Middle frontal gyrus (tissue), 1 donor: ENCODE measurements at regions not wholly inside any gene's neighbourhood (a gene's known extent, or its start where the extent isn't known, plus 50 kb on each side); places are given as distances from the start of the nearest gene placed in this dataset.

ENCODE experiments used
- DNase-seq: peaks from one replicate; pipeline ENCODE4 v3.0.0-alpha.2; 2015; ENCODE audit warnings: low spot score; ENCODE audit errors: extremely low spot score

DNA sequence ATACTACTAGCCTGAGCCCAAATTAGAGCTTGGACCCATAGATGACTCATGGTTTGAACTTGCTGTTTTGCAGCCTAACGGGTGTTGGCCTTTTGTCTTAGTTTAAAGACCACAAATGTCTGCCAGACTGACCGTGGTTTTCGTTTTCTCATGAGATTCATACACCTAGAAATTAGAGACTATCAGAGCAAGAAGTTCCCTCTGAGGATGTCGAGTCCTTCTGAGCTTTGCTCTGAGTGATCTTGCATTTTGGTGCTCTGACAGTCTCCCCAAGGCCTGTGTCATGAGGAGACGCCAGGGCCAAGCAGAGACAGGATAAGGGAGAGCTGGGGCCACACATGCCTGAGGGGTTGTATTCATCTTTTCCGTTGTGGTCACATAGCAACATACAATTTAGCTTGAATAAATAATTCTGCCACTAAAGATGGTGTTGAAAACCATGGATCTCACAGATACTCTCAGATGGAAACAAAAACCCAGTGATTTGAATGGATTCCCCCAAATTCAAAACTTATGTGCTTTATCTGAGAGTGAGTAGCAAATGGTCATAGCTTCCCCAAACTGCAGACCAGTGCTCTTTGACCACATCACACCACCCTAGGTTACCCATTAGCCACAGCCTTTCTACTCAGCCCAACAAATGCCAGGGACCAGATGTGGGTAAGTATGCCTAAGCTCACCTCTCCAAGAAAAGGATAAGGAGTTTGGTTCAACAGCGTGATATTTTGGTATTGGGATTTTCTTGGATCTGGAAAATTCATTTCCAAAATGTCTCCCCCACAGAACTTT, 762.0 kb upstream of the IGFBP3 start:
- no peak for DNase-seq

GRCh38 chr7:46681865-46682503, 760.9 kb upstream of the IGFBP3 start:
- DNase-seq, result no peak

GRCh38 chr7:46680147-46680546, 759.1 kb upstream of the IGFBP3 start:
- DNase-seq, result no peak

GRCh38 chr7:46679671-46680070, 758.6 kb upstream of the IGFBP3 start:
- no peak for DNase-seq

- DNase-seq, result no peak
Observed at GRCh38 chr7:46678421-46678820, 757.3 kb upstream of the IGFBP3 start.

DNA sequence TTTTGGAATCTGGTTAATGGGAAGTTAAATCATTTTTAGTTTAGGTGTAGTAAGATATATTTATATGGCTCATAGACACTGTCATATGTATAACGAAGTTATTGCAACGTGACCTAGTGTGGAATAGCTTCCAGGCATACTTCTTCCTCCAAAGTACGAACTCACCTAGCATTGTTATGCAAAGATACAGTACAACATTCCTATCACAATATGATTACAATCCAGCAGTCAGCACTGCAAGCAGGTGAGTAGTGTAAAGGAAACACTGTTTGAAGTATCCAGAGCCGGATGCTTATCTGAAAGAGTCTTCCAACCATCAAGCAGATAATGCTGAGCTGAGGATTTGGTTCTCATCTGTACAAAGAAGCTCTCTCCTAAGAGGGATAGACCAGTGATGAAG, 754.4 kb upstream of the IGFBP3 start:
- no peak for DNase-seq

GRCh38 chr7:46672861-46673260, 751.8 kb upstream of the IGFBP3 start:
- no peak for DNase-seq

- no peak for DNase-seq
Observed at GRCh38 chr7:46671108-46671769, 750.2 kb upstream of the IGFBP3 start.

DNA sequence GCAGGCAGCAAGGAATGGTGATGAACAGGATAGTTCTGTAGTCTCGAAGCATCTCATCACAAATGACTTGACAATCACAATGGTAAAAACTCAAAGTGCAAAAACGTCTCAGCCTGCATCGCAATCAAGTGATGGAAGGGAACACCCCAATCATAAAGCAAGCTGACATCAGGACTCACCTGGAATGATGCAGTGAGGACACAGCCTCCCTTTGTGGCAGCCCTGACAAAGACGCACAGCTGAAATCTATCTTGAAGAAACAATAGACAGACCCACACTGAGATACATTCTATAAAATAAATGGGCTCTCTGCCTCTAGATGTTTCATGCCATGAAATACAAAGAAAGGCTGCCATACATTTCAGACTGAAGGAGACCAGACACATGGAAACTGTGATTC, 748.0 kb upstream of the IGFBP3 start:
- DNase-seq, result no peak

DNA sequence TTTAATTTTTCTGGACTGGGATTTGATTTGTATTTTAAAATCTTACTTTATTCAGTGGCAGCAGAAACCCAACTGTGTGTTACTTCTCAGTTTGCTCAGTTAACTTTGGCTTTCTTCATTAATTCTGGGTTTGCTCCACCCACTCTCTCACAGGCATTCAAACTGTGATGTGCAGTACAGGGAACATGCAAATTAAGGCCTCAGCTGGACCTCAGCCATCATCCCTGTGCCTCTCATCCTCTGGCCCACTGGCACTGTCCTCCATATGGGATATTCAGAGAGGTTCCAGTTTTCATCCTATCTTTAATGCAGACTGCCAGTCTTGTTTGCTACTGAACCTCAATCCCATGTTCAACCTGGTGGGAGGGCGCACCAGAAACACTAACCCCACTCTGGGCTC, 743.4 kb upstream of the IGFBP3 start:
- DNase-seq, result peak; percentile 22

GRCh38 chr7:46663025-46663424, 742.0 kb upstream of the IGFBP3 start:
- DNase-seq, result no peak

- DNase-seq, result no peak
Observed at GRCh38 chr7:46661431-46661830, 740.4 kb upstream of the IGFBP3 start.

DNA sequence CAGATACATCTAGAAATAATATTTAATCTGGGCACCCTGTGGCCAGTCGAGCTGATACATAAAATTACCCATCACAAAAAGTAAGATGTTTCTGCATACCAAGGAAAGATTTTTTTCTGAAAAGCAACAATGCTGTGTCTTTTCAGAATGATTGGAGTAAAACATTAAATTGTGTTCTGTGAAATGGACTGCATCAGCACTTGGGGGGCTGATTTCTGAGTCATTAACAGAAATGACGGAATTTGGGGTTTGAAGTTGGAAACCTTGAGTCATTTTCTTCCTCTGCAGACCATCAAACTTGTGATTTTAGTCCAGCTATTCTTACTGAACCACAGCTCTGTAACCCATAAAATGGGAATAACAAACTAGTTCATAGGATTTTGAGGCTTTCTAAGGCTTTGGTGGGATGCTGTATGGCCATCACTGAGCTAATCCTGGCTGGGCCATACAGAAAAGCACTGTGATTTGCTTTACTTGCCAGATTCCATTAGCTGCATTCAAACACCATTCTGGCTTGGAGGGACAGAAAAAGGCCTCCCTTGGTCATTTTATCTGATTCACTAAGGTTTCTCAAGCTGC, 739.4 kb upstream of the IGFBP3 start:
- no peak for DNase-seq

GRCh38 chr7:46658281-46658680, 737.2 kb upstream of the IGFBP3 start:
- DNase-seq, result no peak

GRCh38 chr7:46654546-46655443, 733.7 kb upstream of the IGFBP3 start:
- DNase-seq, result no peak

DNA sequence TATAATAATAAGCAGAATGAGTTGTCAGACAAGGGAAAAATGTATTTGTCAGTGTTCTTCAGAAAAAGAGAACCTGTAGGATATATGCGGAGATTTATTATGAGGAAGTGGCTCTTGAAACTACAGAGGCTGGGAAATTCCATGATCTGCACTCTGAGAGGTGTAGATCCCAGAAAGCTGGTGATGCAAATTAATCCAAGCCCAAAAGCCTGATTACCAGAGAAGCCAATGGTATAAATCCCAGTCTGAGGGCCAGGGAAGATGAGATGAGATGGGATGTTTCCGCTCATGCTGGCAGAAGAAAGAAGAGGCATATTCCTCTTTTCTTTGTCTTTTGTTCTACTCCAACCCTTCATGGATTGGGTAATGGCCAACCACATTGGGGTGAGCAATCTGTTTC, 732.8 kb upstream of the IGFBP3 start:
- no peak for DNase-seq

GRCh38 chr7:46652317-46652716, 731.2 kb upstream of the IGFBP3 start:
- no peak for DNase-seq

GRCh38 chr7:46651561-46652088, 730.6 kb upstream of the IGFBP3 start:
- no peak for DNase-seq

DNA sequence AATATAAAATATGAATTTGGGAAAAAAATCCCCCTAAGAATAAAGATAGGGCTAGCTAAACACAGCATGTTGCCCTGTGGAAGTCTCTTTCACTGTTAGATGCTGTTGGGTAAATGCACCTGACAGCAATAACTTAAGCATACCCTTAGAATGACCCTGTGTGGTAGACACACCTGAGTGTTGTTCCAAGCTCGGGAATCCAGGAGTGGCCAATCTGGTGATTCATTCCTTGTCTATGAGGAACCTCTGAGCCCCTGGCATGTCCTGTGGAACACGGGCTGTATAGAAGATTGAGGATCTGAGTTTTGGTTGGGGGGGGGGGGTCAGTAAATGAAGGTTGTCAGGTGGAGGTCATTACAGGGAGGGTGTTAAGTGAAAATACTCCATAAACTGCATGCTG, 730.0 kb upstream of the IGFBP3 start:
- no peak for DNase-seq

- no peak for DNase-seq
Observed at GRCh38 chr7:46649876-46650275, 728.8 kb upstream of the IGFBP3 start.
